SW480 (cell line): ENCODE measurements at regions not wholly inside any gene's neighbourhood (a gene's known extent, or its start where the extent isn't known, plus 50 kb on each side); places are given as distances from the start of the nearest gene placed in this dataset.
A peak's percentile ranks its signal among the peaks of the same experiment; 100 is the strongest.
"Not testable (repeated sequence)": the region's sequence is repeated elsewhere in the genome, so short reads cannot be mapped to it uniquely, and the experiment has no call there.

Source experiments
- DNase-seq: peaks from one replicate; pipeline ENCODE4 v3.0.0-alpha.2; 2016; ENCODE audit warnings: low spot score

- DNase-seq = peak; percentile 55
Observed at GRCh38 chr7:121744319-121744718, 128.6 kb upstream of the PTPRZ1 start.

- DNase-seq = no peak
Observed at GRCh38 chr7:121741896-121742295, 131.1 kb upstream of the PTPRZ1 start.

GRCh38 chr7:121739465-121739864, 133.5 kb upstream of the PTPRZ1 start:
- no peak for DNase-seq

- no peak for DNase-seq
Observed at GRCh38 chr7:121730869-121731268, 142.1 kb upstream of the PTPRZ1 start.

GRCh38 chr7:121714559-121715303, 158.2 kb upstream of the PTPRZ1 start:
- peak; percentile 85 for DNase-seq

- DNase-seq = peak; percentile 35
Observed at GRCh38 chr7:121712961-121713360, 160.0 kb upstream of the PTPRZ1 start.

- DNase-seq = no peak
Observed at GRCh38 chr7:121697731-121698316, 175.1 kb upstream of the PTPRZ1 start.

- no peak for DNase-seq
Observed at GRCh38 chr7:121696954-121697353, 176.0 kb upstream of the PTPRZ1 start.

GRCh38 chr7:121689749-121690148, 183.2 kb upstream of the PTPRZ1 start:
- no peak for DNase-seq

- no peak for DNase-seq
Observed at GRCh38 chr7:121681700-121682099, 191.3 kb upstream of the PTPRZ1 start.

- DNase-seq = no peak
Observed at GRCh38 chr7:121676168-121676567, 196.8 kb upstream of the PTPRZ1 start.

- not testable (repeated sequence) for DNase-seq
Observed at GRCh38 chr7:121674455-121674854, 198.5 kb upstream of the PTPRZ1 start.

GRCh38 chr7:121669144-121669543, 203.8 kb upstream of the PTPRZ1 start:
- DNase-seq = no peak

- DNase-seq = no peak
Observed at GRCh38 chr7:121666306-121666705, 206.7 kb upstream of the PTPRZ1 start.

- DNase-seq = no peak
Observed at GRCh38 chr7:121643320-121643719, 229.6 kb upstream of the PTPRZ1 start.

GRCh38 chr7:121639705-121640104, 233.3 kb upstream of the PTPRZ1 start:
- no peak for DNase-seq

- no peak for DNase-seq
Observed at GRCh38 chr7:121638286-121638685, 234.7 kb upstream of the PTPRZ1 start.

GRCh38 chr7:121634356-121634755, 238.2 kb upstream of the FAM3C start:
- DNase-seq = no peak

GRCh38 chr7:121633186-121633585, 237.1 kb upstream of the FAM3C start:
- DNase-seq = no peak

GRCh38 chr7:121624958-121625357, 228.8 kb upstream of the FAM3C start:
- no peak for DNase-seq

GRCh38 chr7:121623130-121623872, 227.2 kb upstream of the FAM3C start:
- DNase-seq = no peak

GRCh38 chr7:121621937-121622336, 225.8 kb upstream of the FAM3C start:
- DNase-seq = no peak

GRCh38 chr7:121620953-121621606, 225.0 kb upstream of the FAM3C start:
- DNase-seq = no peak
